ENCODE measurements at regions not wholly inside any gene's neighbourhood (a gene's known extent, or its start where the extent isn't known, plus 50 kb on each side); places are given as distances from the start of the nearest gene placed in this dataset.

DNA sequence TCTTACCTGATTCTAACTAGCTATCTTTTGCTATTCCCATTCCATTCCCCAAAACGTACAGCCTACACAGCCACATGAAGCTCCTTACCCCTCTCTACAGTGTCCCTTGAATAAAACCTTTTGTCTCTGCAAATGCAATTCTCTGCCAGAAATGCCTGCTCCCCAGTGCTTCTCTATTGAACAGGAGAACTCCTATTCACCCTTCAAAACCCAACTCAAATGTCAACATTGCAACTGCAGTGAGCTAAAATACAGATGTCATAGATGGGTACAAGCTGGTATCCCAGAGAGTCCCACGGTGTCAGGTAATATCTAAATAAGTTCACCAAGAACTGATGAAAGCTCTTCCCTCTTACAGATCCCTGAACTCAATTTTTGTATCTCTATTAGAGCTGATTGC lies 421.7 kb downstream of the INSC start:
- TF ChIP-seq, protein P1, sequence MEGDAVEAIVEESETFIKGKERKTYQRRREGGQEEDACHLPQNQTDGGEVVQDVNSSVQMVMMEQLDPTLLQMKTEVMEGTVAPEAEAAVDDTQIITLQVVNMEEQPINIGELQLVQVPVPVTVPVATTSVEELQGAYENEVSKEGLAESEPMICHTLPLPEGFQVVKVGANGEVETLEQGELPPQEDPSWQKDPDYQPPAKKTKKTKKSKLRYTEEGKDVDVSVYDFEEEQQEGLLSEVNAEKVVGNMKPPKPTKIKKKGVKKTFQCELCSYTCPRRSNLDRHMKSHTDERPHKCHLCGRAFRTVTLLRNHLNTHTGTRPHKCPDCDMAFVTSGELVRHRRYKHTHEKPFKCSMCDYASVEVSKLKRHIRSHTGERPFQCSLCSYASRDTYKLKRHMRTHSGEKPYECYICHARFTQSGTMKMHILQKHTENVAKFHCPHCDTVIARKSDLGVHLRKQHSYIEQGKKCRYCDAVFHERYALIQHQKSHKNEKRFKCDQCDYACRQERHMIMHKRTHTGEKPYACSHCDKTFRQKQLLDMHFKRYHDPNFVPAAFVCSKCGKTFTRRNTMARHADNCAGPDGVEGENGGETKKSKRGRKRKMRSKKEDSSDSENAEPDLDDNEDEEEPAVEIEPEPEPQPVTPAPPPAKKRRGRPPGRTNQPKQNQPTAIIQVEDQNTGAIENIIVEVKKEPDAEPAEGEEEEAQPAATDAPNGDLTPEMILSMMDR (IDR thresholded peaks at IDR 0.05), result no peak
- TF ChIP-seq POLR2A (IDR thresholded peaks at IDR 0.05), result no peak
